ENCODE measurements at regions not wholly inside any gene's neighbourhood (a gene's known extent, or its start where the extent isn't known, plus 50 kb on each side); places are given as distances from the start of the nearest gene placed in this dataset.

DNA sequence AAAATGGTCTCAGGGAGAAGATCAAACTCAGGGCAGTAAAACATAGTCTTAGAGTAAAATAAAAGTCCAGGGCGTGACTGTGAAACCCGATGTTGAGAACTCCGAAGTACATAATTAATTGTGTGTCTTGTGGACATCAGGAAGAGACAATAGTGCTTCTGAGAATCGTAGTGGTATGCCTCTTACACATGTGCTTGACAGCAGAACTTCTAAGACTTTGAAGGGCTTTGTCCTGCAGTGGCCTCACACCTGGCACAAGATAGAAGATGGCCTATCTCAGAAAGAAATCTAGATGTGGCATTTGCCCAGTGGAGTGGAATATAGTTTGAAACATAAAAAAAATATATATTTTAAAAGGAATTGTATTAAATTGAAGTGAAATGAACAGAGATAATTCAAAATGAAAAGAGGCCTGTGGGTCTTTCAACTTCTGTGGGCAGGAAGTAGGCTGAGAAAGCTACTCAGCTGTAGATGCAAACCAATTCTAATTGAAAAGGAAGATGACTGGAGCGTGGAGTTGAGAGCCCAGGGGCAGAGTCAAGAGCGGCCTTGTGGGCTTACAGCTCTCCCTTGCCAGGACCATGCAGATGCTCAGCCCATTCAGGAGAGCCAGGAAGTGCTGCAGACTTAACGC lies 468.4 kb downstream of the KDM4C start:
- H3K36me3 ChIP-seq (ENCODE audit: control insufficient read depth in 2 of 2, insufficient read depth in 2 of 2, low read length in 1 of 2): no peaks in the 10 kb centered on the region
- no peak overlapping the region for H3K27ac ChIP-seq (ENCODE audit: low read depth in 2 of 2, low read length in 1 of 2)
- peaks cover 0 to 2% of the 10 kb centered on the region in 2 donors for H3K27me3 ChIP-seq (ENCODE audit: control insufficient read depth in 1 of 2, insufficient read depth in 2 of 2, low read length in 2 of 2)
- H3K9me3 ChIP-seq (ENCODE audit: control insufficient read depth in 2 of 2, insufficient read depth in 1 of 2, low read depth in 1 of 2, low read length in 1 of 2): no peaks in the 10 kb centered on the region
- WGBS, 2 donors: 80 to 88% methylated on average over 7 of the region's 7 CpGs
- H3K4me3 ChIP-seq (ENCODE audit: low read depth in 1 of 2, low read length in 2 of 2): no peak overlapping the region
- H3K4me1 ChIP-seq (ENCODE audit: control insufficient read depth in 2 of 2, insufficient read depth in 2 of 2, low read length in 1 of 2): no peaks in the 10 kb centered on the region
